Posterior cingulate gyrus (tissue), 11 donors: ENCODE measurements at regions not wholly inside any gene's neighbourhood (a gene's known extent, or its start where the extent isn't known, plus 50 kb on each side); places are given as distances from the start of the nearest gene placed in this dataset.
"Not testable (repeated sequence)": the region's sequence is repeated elsewhere in the genome, so short reads cannot be mapped to it uniquely, and the experiment has no call there.

ENCODE experiments used
- DNase-seq, 10 donors: peaks; one replicate each; pipeline versions ENCODE4 v3.0.0 to v3.0.0-alpha.2; 2020 to 2021; ENCODE audit warnings: mixed read lengths in 3 of 10
- intact Hi-C: fragments of 100-400 bp; cut with DNase I; formaldehyde crosslinking; loops from one replicate; pipeline ENCODE4 v1.15.1; 2023

- intact Hi-C loops, DNase-seq: not testable (repeated sequence)
Measured at GRCh38 chr7:66455432-66455831, 173.2 kb upstream of the KCTD7 start.

- DNase-seq, intact Hi-C loops: not testable (repeated sequence)
Measured at GRCh38 chr7:66456431-66456830, 172.2 kb upstream of the KCTD7 start.

GRCh38 chr7:66458991-66459390, 169.7 kb upstream of the KCTD7 start:
- intact Hi-C loops, DNase-seq: not testable (repeated sequence)

GRCh38 chr7:66459783-66460413, 168.8 kb upstream of the KCTD7 start:
- DNase-seq, intact Hi-C loops: not testable (repeated sequence)

- DNase-seq: no peak
- intact Hi-C loops: no loop called here
Measured at GRCh38 chr7:66460921-66461361, 167.7 kb upstream of the KCTD7 start.

- DNase-seq, intact Hi-C loops: not testable (repeated sequence)
Measured at GRCh38 chr7:66461397-66461796, 167.3 kb upstream of the KCTD7 start.

- DNase-seq, intact Hi-C loops: not testable (repeated sequence)
Measured at GRCh38 chr7:66462831-66463230, 165.8 kb upstream of the KCTD7 start.

GRCh38 chr7:66464059-66464458, 164.6 kb upstream of the KCTD7 start:
- intact Hi-C loops: no loop called here
- no peak for DNase-seq

- intact Hi-C loops: no loop called here
- no peak for DNase-seq
Measured at GRCh38 chr7:66466081-66466600, 162.5 kb upstream of the KCTD7 start.

- DNase-seq: no peak
Measured at GRCh38 chr7:66467887-66468286, 160.8 kb upstream of the KCTD7 start.

GRCh38 chr7:66473064-66473463, 155.6 kb upstream of the KCTD7 start:
- DNase-seq, intact Hi-C loops: not testable (repeated sequence)

More at GRCh38 chr7:66467887-66468286, 160.8 kb upstream of the KCTD7 start:
- intact Hi-C loops: no loop called here

- intact Hi-C loops: no loop called here
- DNase-seq: peak in 2 of 10 donors; percentile 72 to 80
Measured at GRCh38 chr7:66474441-66474840, 154.2 kb upstream of the KCTD7 start.

GRCh38 chr7:66476056-66476455, 152.6 kb upstream of the KCTD7 start:
- DNase-seq, intact Hi-C loops: not testable (repeated sequence)

GRCh38 chr7:66477822-66478397, 150.8 kb upstream of the KCTD7 start:
- DNase-seq, intact Hi-C loops: not testable (repeated sequence)

- intact Hi-C loops, DNase-seq: not testable (repeated sequence)
Measured at GRCh38 chr7:66481229-66481628, 147.5 kb upstream of the KCTD7 start.

GRCh38 chr7:66489065-66489464, 139.6 kb upstream of the KCTD7 start:
- DNase-seq: peak in 1 of 10 donors; percentile 55
- intact Hi-C loops: not testable (repeated sequence)

- intact Hi-C loops: loop anchor here (5.0 to 10.0 kb wide), 4 partner anchors 77 to 507 kb away; partner anchors contain the start of genes GUSB, SBDS, TPST1 and TYW1
- DNase-seq: not testable (repeated sequence)
Measured at GRCh38 chr7:66489741-66490140, 138.9 kb upstream of the KCTD7 start.

- intact Hi-C loops: loop anchor here (5.0 to 10.0 kb wide), 4 partner anchors 79 to 509 kb away; partner anchors contain the start of genes GUSB, SBDS, TPST1 and TYW1
- peak in 1 of 10 donors; percentile 6 for DNase-seq
Measured at GRCh38 chr7:66490979-66491378, 137.7 kb upstream of the KCTD7 start.

GRCh38 chr7:66492405-66492804, 136.3 kb upstream of the KCTD7 start:
- intact Hi-C loops: loop anchor here (5.0 to 10.0 kb wide), 4 partner anchors 80 to 510 kb away; partner anchors contain the start of genes GUSB, SBDS, TPST1 and TYW1
- DNase-seq: peak in 1 of 10 donors; percentile 71

GRCh38 chr7:66493235-66494205, 135.2 kb upstream of the KCTD7 start:
- intact Hi-C loops: loop anchor here (5.0 to 10.0 kb wide), 4 partner anchors 81 to 511 kb away; partner anchors contain the start of genes GUSB, SBDS, TPST1 and TYW1
- DNase-seq: peak; percentile 96 to 100 (median 98)
